ENCODE measurements at regions not wholly inside any gene's neighbourhood (a gene's known extent, or its start where the extent isn't known, plus 50 kb on each side); places are given as distances from the start of the nearest gene placed in this dataset.

DNA sequence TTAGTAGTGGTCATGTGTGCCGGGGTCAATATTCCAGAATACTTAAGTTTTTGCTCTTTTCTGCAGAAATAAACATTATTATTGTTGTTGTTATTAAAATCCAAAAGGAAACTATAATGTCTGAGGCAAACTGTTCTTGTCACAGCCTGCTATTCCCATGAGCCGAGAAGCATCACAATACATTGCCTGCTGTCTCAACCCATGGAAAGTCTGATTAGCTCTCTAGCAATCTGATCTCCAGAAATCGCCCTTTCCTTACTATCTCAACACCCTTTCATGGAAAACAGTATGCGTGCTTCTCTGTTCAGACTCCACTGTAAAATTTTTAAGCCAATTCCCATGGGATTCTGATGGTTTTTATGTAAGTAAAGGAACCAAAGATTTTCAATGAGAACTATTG, 811.0 kb downstream of the TUSC7 start:
- no peak for TF ChIP-seq CTCF (IDR thresholded peaks at IDR 0.05; ENCODE audit: insufficient read depth, low read depth, low read length)
- no peak for DNase-seq (ENCODE audit: low read depth)
- no peak overlapping the region for H3K4me3 ChIP-seq (ENCODE audit: low read depth, low read length)

DNA sequence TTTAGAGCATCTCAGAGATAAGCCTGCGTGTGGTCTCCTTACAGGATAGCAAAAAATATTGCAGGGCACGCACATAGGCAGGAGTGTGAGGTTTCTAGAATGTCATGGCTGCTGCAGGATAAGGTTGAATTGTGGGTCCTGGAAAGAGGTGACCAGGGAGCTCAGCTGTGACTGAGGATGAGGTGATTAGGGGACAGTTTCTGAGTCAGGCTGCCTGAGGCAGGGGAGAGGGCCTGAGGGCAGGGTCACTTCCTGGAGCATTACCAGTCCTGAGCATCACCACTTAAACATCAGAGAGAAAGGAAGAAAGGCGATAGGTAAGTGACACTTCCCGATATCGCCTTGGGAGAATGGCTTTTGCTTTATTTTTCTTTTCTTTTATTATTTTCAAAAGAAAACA, 813.8 kb downstream of the TUSC7 start:
- TF ChIP-seq CTCF (IDR thresholded peaks at IDR 0.05; ENCODE audit: insufficient read depth, low read depth, low read length), result no peak
- no peak overlapping the region for H3K4me3 ChIP-seq (ENCODE audit: low read depth, low read length)
- DNase-seq (ENCODE audit: low read depth), result no peak

- no peak for TF ChIP-seq CTCF (IDR thresholded peaks at IDR 0.05; ENCODE audit: insufficient read depth, low read depth, low read length)
- no peak for DNase-seq (ENCODE audit: low read depth)
- no peak overlapping the region for H3K4me3 ChIP-seq (ENCODE audit: low read depth, low read length)
Measured at GRCh38 chr3:117524890-117525289, 815.3 kb downstream of the TUSC7 start.

DNA sequence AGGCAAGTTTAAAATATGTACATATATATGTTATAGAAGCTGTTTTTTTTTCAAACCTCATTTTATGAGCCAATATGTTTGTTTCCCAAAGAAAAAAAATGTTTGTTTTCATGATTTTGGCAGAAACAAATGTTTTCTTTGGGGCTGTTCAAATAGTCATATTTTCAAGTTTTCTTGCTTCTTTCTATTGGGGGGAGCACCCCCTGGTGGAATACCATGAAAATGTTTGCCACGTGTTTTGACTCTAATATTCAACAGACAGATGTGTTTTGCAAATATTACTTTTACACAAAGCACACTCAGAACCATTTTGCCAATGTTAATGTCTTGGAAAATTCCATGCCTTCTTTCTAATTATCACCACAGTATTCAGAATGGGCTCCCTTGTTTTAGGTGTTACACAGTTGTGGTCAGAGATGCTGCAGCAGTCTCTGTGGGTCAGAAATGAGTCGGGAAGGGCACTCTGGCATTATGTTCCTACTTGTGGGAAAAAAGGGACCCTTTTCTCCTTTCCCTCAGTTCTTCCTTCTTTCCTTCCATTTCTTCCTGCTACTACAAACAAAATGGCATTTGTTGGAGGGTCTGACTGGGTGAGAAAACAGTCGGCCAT, 817.0 kb downstream of the TUSC7 start:
- DNase-seq (ENCODE audit: low read depth), result peak; percentile 35
- TF ChIP-seq CTCF (IDR thresholded peaks at IDR 0.05; ENCODE audit: insufficient read depth, low read depth, low read length), result peak; percentile 52
- no peak overlapping the region for H3K4me3 ChIP-seq (ENCODE audit: low read depth, low read length)

DNA sequence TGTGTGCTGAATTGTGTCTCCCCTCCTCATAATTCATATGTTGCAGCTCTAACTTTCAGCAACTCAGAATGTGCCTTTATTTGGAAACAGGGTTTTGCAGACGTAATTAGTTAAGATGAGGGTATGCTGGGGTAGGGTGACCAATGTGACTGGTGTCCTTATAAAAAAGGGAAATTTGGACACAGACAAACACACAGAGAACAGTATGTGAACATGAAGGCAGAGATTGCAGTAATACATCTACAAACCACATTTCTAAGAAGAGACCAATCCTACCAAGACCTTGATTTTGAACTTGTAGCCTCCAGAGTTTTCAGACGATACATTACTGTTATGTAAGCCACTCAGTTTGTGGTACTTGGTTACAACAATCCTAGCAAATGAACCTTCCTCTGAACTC, 817.8 kb downstream of the TUSC7 start:
- H3K4me3 ChIP-seq (ENCODE audit: low read depth, low read length), result no peak overlapping the region
- DNase-seq (ENCODE audit: low read depth), result no peak
- TF ChIP-seq CTCF (IDR thresholded peaks at IDR 0.05; ENCODE audit: insufficient read depth, low read depth, low read length), result no peak

DNA sequence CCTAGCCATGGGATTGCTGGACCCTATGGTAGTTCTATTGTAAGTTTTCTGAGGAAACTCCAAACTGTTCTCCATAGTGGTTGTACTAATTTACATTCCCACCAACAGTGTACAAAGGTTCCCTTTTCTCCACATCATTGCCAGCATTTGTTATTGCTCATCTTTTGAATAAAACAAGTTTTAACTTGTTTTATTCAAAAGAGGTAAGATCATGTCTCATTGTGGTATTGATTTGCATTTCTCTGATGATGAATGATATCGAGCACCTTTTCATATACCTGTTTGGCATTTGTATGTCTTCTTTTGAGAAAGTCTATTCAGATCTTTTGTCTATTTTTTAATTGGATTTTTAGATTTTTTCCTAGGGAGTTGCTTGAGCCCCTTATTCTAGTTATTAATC, 819.1 kb downstream of the TUSC7 start:
- DNase-seq (ENCODE audit: low read depth), result no peak
- H3K4me3 ChIP-seq (ENCODE audit: low read depth, low read length), result no peak overlapping the region
- TF ChIP-seq CTCF (IDR thresholded peaks at IDR 0.05; ENCODE audit: insufficient read depth, low read depth, low read length), result no peak
